OCI-LY1 (cell line): ENCODE measurements at regions not wholly inside any gene's neighbourhood (a gene's known extent, or its start where the extent isn't known, plus 50 kb on each side); places are given as distances from the start of the nearest gene placed in this dataset.

Experiments used
- H2AFZ ChIP-seq: fragments of 200-600 bp; sonication (generic), shearing (Covaris generic); 2 replicates; pipeline ENCODE4 v1.6.0; 2014; ENCODE audit warnings: antibody characterized with exemption, mild to moderate bottlenecking, low read length
- H3F3A ChIP-seq: fragments of 200-600 bp; sonication (generic), shearing (Covaris generic); 2 replicates; pipeline ENCODE4 v1.6.0; 2014; ENCODE audit warnings: mild to moderate bottlenecking, antibody characterized with exemption, low read length, moderate library complexity; ENCODE audit not compliant: insufficient read depth
- H3K27ac ChIP-seq: fragments of 200-600 bp; sonication (generic); 2 replicates; pipeline ENCODE4 v1.5.1; 2014; ENCODE audit warnings: low read length, mixed run types, mild to moderate bottlenecking, low read depth; ENCODE audit not compliant: poor library complexity, severe bottlenecking
- H3K27me3 ChIP-seq: fragments of 200-600 bp; sonication (generic); 2 replicates; pipeline ENCODE4 v1.6.0; 2014; ENCODE audit warnings: antibody characterized with exemption, mild to moderate bottlenecking, low read length, moderate library complexity; ENCODE audit not compliant: insufficient read depth
- H3K36me3 ChIP-seq: fragments of 200-600 bp; sonication (generic); 2 replicates; pipeline ENCODE4 v1.6.1; 2014; ENCODE audit warnings: mild to moderate bottlenecking, antibody characterized with exemption, low read length, moderate library complexity, mixed read lengths; ENCODE audit not compliant: insufficient read depth
- H3K4me1 ChIP-seq: fragments of 200-600 bp; sonication (generic); 2 replicates; pipeline ENCODE4 v1.5.1; 2014; ENCODE audit warnings: mild to moderate bottlenecking, low read length, moderate library complexity; ENCODE audit not compliant: insufficient read depth, severe bottlenecking
- H3K4me2 ChIP-seq: fragments of 200-600 bp; sonication (generic), shearing (Covaris generic); 2 replicates; pipeline ENCODE4 v1.6.1; 2014; ENCODE audit warnings: low read length
- H3K4me3 ChIP-seq: fragments of 200-600 bp; sonication (generic); 2 replicates; pipeline ENCODE4 v1.5.1; 2014; ENCODE audit warnings: low read length, low read depth, mild to moderate bottlenecking, mixed read lengths; ENCODE audit not compliant: poor library complexity, severe bottlenecking
- H3K79me2 ChIP-seq: fragments of 200-600 bp; shearing (Covaris generic); 2 replicates; pipeline ENCODE4 v1.6.1; 2016; ENCODE audit warnings: mixed run types, low read length, mixed read lengths; ENCODE audit not compliant: insufficient read depth
- H3K9ac ChIP-seq: fragments of 200-600 bp; sonication (generic), shearing (Covaris generic); 2 replicates; pipeline ENCODE4 v1.6.1; 2014; ENCODE audit warnings: mild to moderate bottlenecking, low read length, mixed read lengths
- H3K9me2 ChIP-seq: fragments of 200-600 bp; sonication (generic), shearing (Covaris generic); 2 replicates; pipeline ENCODE4 v1.6.1; 2014; ENCODE audit warnings: low read depth, mild to moderate bottlenecking, low read length, mixed read lengths
- H3K9me3 ChIP-seq: fragments of 200-600 bp; shearing (Covaris generic); 2 replicates; pipeline ENCODE4 v1.6.1; 2014; ENCODE audit warnings: low read length, mixed read lengths
- H4K20me1 ChIP-seq: fragments of 200-600 bp; sonication (generic), shearing (Covaris generic); 2 replicates; pipeline ENCODE4 v1.6.0; 2016; ENCODE audit warnings: mild to moderate bottlenecking, low read length; ENCODE audit not compliant: insufficient read depth
- EZH2 ChIP-seq: fragments of 200-600 bp; sonication (generic), shearing (Covaris generic); IDR thresholded peaks from 2 replicates; pipeline ENCODE4 v1.8.0; 2017; ENCODE audit warnings: borderline replicate concordance, mixed run types, mild to moderate bottlenecking, antibody characterized with exemption, low read length, moderate library complexity, mixed read lengths
- TF ChIP-seq, protein P1 (sequence below): fragments of 200-600 bp; sonication (generic), shearing (Covaris generic); IDR thresholded peaks from 2 replicates; pipeline ENCODE4 v1.5.1; 2017; ENCODE audit warnings: mild to moderate bottlenecking, antibody characterized with exemption, low read length, moderate library complexity, mixed read lengths

- Histone ChIP-seq H3K4me3 (no peak overlapping the region), H3K9me3 (no peaks in the 10 kb centered on the region), H3K4me2 (no peak overlapping the region), H3K27ac (no peak overlapping the region), H4K20me1 (no peaks in the 10 kb centered on the region), H3K36me3 (no peaks in the 10 kb centered on the region), H3K79me2 (no peaks in the 10 kb centered on the region), H3K9me2 (no peaks in the 10 kb centered on the region), H3K9ac (no peak overlapping the region), H3F3A (no peaks in the 10 kb centered on the region), H3K27me3 (no peaks in the 10 kb centered on the region), H2AFZ (no peak overlapping the region), H3K4me1 (no peaks in the 10 kb centered on the region)
- no peak for TF ChIP-seq EZH2
- TF ChIP-seq, protein P1, sequence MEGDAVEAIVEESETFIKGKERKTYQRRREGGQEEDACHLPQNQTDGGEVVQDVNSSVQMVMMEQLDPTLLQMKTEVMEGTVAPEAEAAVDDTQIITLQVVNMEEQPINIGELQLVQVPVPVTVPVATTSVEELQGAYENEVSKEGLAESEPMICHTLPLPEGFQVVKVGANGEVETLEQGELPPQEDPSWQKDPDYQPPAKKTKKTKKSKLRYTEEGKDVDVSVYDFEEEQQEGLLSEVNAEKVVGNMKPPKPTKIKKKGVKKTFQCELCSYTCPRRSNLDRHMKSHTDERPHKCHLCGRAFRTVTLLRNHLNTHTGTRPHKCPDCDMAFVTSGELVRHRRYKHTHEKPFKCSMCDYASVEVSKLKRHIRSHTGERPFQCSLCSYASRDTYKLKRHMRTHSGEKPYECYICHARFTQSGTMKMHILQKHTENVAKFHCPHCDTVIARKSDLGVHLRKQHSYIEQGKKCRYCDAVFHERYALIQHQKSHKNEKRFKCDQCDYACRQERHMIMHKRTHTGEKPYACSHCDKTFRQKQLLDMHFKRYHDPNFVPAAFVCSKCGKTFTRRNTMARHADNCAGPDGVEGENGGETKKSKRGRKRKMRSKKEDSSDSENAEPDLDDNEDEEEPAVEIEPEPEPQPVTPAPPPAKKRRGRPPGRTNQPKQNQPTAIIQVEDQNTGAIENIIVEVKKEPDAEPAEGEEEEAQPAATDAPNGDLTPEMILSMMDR: no peak
Measured at GRCh38 chr5:26749829-26750228, 288.6 kb downstream of the CDH9 start.

- no peaks in the 10 kb centered on the region for H3K9me3 ChIP-seq
- TF ChIP-seq, protein P1: no peak
- no peak for TF ChIP-seq EZH2
- no peaks in the 10 kb centered on the region for H4K20me1 ChIP-seq
- no peaks in the 10 kb centered on the region for H3F3A ChIP-seq
- no peaks in the 10 kb centered on the region for H3K27me3 ChIP-seq
- no peak overlapping the region for H3K27ac ChIP-seq
- no peak overlapping the region for H3K9ac ChIP-seq
- no peaks in the 10 kb centered on the region for H3K79me2 ChIP-seq
- H3K4me2 ChIP-seq: no peak overlapping the region
- H3K36me3 ChIP-seq: no peaks in the 10 kb centered on the region
- no peaks in the 10 kb centered on the region for H3K9me2 ChIP-seq
- H3K4me1 ChIP-seq: no peaks in the 10 kb centered on the region
- no peak overlapping the region for H2AFZ ChIP-seq
- H3K4me3 ChIP-seq: no peak overlapping the region
Measured at GRCh38 chr5:26740182-26740581, 298.2 kb downstream of the CDH9 start.

GRCh38 chr5:26737348-26738265 lies 300.8 kb downstream of the CDH9 start:
- no peak overlapping the region for H3K4me3 ChIP-seq
- no peak overlapping the region for H3K4me2 ChIP-seq
- TF ChIP-seq, protein P1: no peak
- no peak for TF ChIP-seq EZH2
- no peaks in the 10 kb centered on the region for H3K27me3 ChIP-seq
- H4K20me1 ChIP-seq: no peaks in the 10 kb centered on the region
- H3K36me3 ChIP-seq: no peaks in the 10 kb centered on the region
- no peak overlapping the region for H3K27ac ChIP-seq
- no peak overlapping the region for H2AFZ ChIP-seq
- no peaks in the 10 kb centered on the region for H3K9me2 ChIP-seq
- H3K9me3 ChIP-seq: no peaks in the 10 kb centered on the region
- no peaks in the 10 kb centered on the region for H3K4me1 ChIP-seq
- H3K79me2 ChIP-seq: no peaks in the 10 kb centered on the region
- no peaks in the 10 kb centered on the region for H3F3A ChIP-seq
- H3K9ac ChIP-seq: no peak overlapping the region
